DND-41 (cell line): ENCODE measurements at regions not wholly inside any gene's neighbourhood (a gene's known extent, or its start where the extent isn't known, plus 50 kb on each side); places are given as distances from the start of the nearest gene placed in this dataset.

Source experiments
- ATAC-seq: fragments of 200-7000 bp; cut with Tn5 transposase; 3 replicates; pipeline ENCODE4 v1.9.1; 2021; ENCODE audit warnings: low read depth; ENCODE audit not compliant: insufficient read depth
- DNase-seq: peaks from one replicate; pipeline ENCODE4 v3.0.0-alpha.2; 2020
- H2AFZ ChIP-seq: 2 replicates; pipeline ENCODE4 v1.6.0; 2012; ENCODE audit warnings: low read depth, low read length
- H3K27ac ChIP-seq: 2 replicates; pipeline ENCODE4 v1.5.1; 2012; ENCODE audit warnings: low read length, inconsistent platforms
- H3K27me3 ChIP-seq: fragments of 200-600 bp; sonication (generic); 2 replicates; pipeline ENCODE4 v1.6.0; 2012; ENCODE audit warnings: low read length, mild to moderate bottlenecking, inconsistent platforms; ENCODE audit not compliant: insufficient read depth, poor library complexity
- H3K36me3 ChIP-seq: 2 replicates; pipeline ENCODE4 v1.5.1; 2012; ENCODE audit warnings: low read length, inconsistent platforms; ENCODE audit not compliant: insufficient read depth
- H3K4me1 ChIP-seq: 2 replicates; pipeline ENCODE4 v1.5.1; 2012; ENCODE audit warnings: mild to moderate bottlenecking, low read length; ENCODE audit not compliant: insufficient read depth
- H3K4me2 ChIP-seq: 2 replicates; pipeline ENCODE4 v1.6.0; 2012; ENCODE audit warnings: mild to moderate bottlenecking, moderate library complexity, low read length, inconsistent platforms; ENCODE audit not compliant: insufficient read depth
- H3K4me3 ChIP-seq, 2 experiments: fragments of 200-600 bp in 1 of 2; shearing (Covaris generic) in 1 of 2; 2 replicates each; pipeline ENCODE4 v1.5.1; 2012 to 2016; ENCODE audit warnings: inconsistent platforms in 2 of 2, low read length in 2 of 2, mild to moderate bottlenecking in 2 of 2, low read depth in 1 of 2, moderate library complexity in 1 of 2
- H3K79me2 ChIP-seq: 2 replicates; pipeline ENCODE4 v1.6.0; 2012; ENCODE audit warnings: low read length, inconsistent platforms; ENCODE audit not compliant: insufficient read depth
- H3K9ac ChIP-seq: 2 replicates; pipeline ENCODE4 v1.6.0; 2012; ENCODE audit warnings: low read depth, mild to moderate bottlenecking, inconsistent platforms, low read length, moderate library complexity
- H3K9me3 ChIP-seq: 2 replicates; pipeline ENCODE4 v1.5.1; 2012; ENCODE audit warnings: low read length, moderate library complexity, mild to moderate bottlenecking, inconsistent platforms; ENCODE audit not compliant: insufficient read depth, severe bottlenecking
- H4K20me1 ChIP-seq: 2 replicates; pipeline ENCODE4 v1.6.0; 2012; ENCODE audit warnings: low read length; ENCODE audit not compliant: insufficient read depth
- CTCF ChIP-seq: IDR thresholded peaks from 2 replicates; pipeline ENCODE4 v1.5.1; 2012; ENCODE audit warnings: borderline replicate concordance, low read length, moderate library complexity, mild to moderate bottlenecking; ENCODE audit not compliant: poor library complexity, severe bottlenecking; ENCODE audit errors: extremely low read depth
- EZH2 ChIP-seq: IDR thresholded peaks from 3 replicates; pipeline ENCODE4 v1.6.1; 2012; ENCODE audit warnings: borderline replicate concordance, low read depth, mild to moderate bottlenecking, moderate library complexity, low read length, inconsistent platforms; ENCODE audit not compliant: severe bottlenecking

GRCh38 chr7:142308918-142309317 is 51.1 kb upstream of the PRSS58 start:
- Histone ChIP-seq H3K79me2 (no peaks in the 10 kb centered on the region), H3K27ac (peak overlapping the region; percentile 77), H3K36me3 (no peaks in the 10 kb centered on the region), H3K4me1 (peaks cover 40% of the 10 kb centered on the region), H4K20me1 (no peaks in the 10 kb centered on the region), H2AFZ (no peak overlapping the region), H3K9me3 (no peaks in the 10 kb centered on the region), H3K9ac (peak overlapping the region; percentile 40; the same call in 1 of the 2 replicates), H3K27me3 (no peaks in the 10 kb centered on the region), H3K4me3 (no peak overlapping the region; a peak in 1 of 4 replicates), H3K4me2 (peak overlapping the region; percentile 13)
- no peak for TF ChIP-seq EZH2
- no peak for TF ChIP-seq CTCF
- ATAC-seq (peak; percentile 81), DNase-seq (peak; percentile 49)

- no peak for TF ChIP-seq EZH2
- TF ChIP-seq CTCF = no peak
Measured at GRCh38 chr7:142308326-142308725, 50.5 kb upstream of the PRSS58 start.

More at GRCh38 chr7:142308326-142308725, 50.5 kb upstream of the PRSS58 start:
- H3K4me1 ChIP-seq = peaks cover 39% of the 10 kb centered on the region
- peak; percentile 66 for ATAC-seq
- no peaks in the 10 kb centered on the region for H3K27me3 ChIP-seq
- H3K9ac ChIP-seq = peak overlapping the region; percentile 40
- peak overlapping the region; percentile 44 for H3K4me2 ChIP-seq
- no peaks in the 10 kb centered on the region for H3K36me3 ChIP-seq
- no peak overlapping the region for H2AFZ ChIP-seq
- H3K9me3 ChIP-seq = no peaks in the 10 kb centered on the region
- peak; percentile 27 for DNase-seq
- H3K27ac ChIP-seq = peak overlapping the region; percentile 77
- H3K79me2 ChIP-seq = no peaks in the 10 kb centered on the region
- peak overlapping the region in 1 of 2 experiments; percentile 22; a peak in 1 of 4 replicates for H3K4me3 ChIP-seq
- H4K20me1 ChIP-seq = no peaks in the 10 kb centered on the region
